ENCODE measurements at regions not wholly inside any gene's neighbourhood (a gene's known extent, or its start where the extent isn't known, plus 50 kb on each side); places are given as distances from the start of the nearest gene placed in this dataset.

GRCh38 chr5:100432741-100433140, 102.4 kb upstream of the FAM174A start (continued):
- no peak for TF ChIP-seq CHD7 (IDR thresholded peaks at IDR 0.05; ENCODE audit: insufficient replicate concordance, low read length)
- no peak for TF ChIP-seq KDM5A (IDR thresholded peaks at IDR 0.05; ENCODE audit: low read length)
- no peak for TF ChIP-seq ATF3 (IDR thresholded peaks at IDR 0.05; ENCODE audit: insufficient read depth, low read depth, low read length)
- TF ChIP-seq, protein P1, sequence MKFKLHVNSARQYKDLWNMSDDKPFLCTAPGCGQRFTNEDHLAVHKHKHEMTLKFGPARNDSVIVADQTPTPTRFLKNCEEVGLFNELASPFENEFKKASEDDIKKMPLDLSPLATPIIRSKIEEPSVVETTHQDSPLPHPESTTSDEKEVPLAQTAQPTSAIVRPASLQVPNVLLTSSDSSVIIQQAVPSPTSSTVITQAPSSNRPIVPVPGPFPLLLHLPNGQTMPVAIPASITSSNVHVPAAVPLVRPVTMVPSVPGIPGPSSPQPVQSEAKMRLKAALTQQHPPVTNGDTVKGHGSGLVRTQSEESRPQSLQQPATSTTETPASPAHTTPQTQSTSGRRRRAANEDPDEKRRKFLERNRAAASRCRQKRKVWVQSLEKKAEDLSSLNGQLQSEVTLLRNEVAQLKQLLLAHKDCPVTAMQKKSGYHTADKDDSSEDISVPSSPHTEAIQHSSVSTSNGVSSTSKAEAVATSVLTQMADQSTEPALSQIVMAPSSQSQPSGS (IDR thresholded peaks at IDR 0.05; ENCODE audit: low read length), result no peak
- TF ChIP-seq, protein P2, sequence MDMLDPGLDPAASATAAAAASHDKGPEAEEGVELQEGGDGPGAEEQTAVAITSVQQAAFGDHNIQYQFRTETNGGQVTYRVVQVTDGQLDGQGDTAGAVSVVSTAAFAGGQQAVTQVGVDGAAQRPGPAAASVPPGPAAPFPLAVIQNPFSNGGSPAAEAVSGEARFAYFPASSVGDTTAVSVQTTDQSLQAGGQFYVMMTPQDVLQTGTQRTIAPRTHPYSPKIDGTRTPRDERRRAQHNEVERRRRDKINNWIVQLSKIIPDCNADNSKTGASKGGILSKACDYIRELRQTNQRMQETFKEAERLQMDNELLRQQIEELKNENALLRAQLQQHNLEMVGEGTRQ (IDR thresholded peaks at IDR 0.05; ENCODE audit: low read length), result no peak
- TF ChIP-seq ASH2L (IDR thresholded peaks at IDR 0.05; ENCODE audit: low read length), result no peak
- TF ChIP-seq POLR2A (IDR thresholded peaks at IDR 0.05; ENCODE audit: control extremely low read depth in 1 of 2, low read depth in 2 of 2, low read length in 2 of 2), result no peak
- TF ChIP-seq FOSL1 (IDR thresholded peaks at IDR 0.05; ENCODE audit: insufficient read depth, low read depth, low read length), result no peak
- TF ChIP-seq SIRT6 (IDR thresholded peaks at IDR 0.05; ENCODE audit: low read length), result no peak

Measured in H1 (cell line).